Breast epithelium (tissue), 4 donors: ENCODE measurements at regions not wholly inside any gene's neighbourhood (a gene's known extent, or its start where the extent isn't known, plus 50 kb on each side); places are given as distances from the start of the nearest gene placed in this dataset.

Experiments
- DNase-seq, 2 donors: peaks; one replicate each; pipeline ENCODE4 v3.0.0-alpha.2; 2019; ENCODE audit warnings: low spot score in 2 of 2
- H3K27ac ChIP-seq, 2 donors: fragments of 200-600 bp; sonication (generic) in 1 of 2; one replicate each; pipeline ENCODE4 v1.5.1; 2016 to 2019; ENCODE audit warnings: mild to moderate bottlenecking in 1 of 2
- H3K27me3 ChIP-seq, 2 donors: fragments of 200-600 bp; sonication (generic) in 1 of 2; one replicate each; pipeline versions ENCODE4 v1.5.1 to v1.6.0; 2017 to 2019; ENCODE audit warnings: control low read depth in 1 of 2, mild to moderate bottlenecking in 1 of 2
- H3K36me3 ChIP-seq: fragments of 200-600 bp; one replicate; pipeline ENCODE4 v1.5.1; 2019
- H3K4me1 ChIP-seq, 2 donors: fragments of 200-600 bp; sonication (generic); one replicate each; pipeline ENCODE4 v1.5.1; 2016 to 2019; ENCODE audit warnings: control low read depth in 1 of 2
- H3K4me3 ChIP-seq, 3 donors: fragments of 200-600 bp; sonication (generic); 1 replicate in 2 of 3; 2 replicates in 1 of 3; pipeline ENCODE4 v1.5.1; 2016 to 2019; ENCODE audit warnings: mild to moderate bottlenecking in 3 of 3, moderate library complexity in 2 of 3
- H3K9me3 ChIP-seq, 2 donors: fragments of 200-600 bp; sonication (generic) in 1 of 2; one replicate each; pipeline ENCODE4 v1.5.1; 2016 to 2019; ENCODE audit warnings: control low read depth in 1 of 2
- POLR2A ChIP-seq: fragments of 450-650 bp; IDR thresholded peaks from one replicate; pipeline ENCODE4 v1.6.1; 2016; ENCODE audit warnings: antibody characterized with exemption, mild to moderate bottlenecking, moderate library complexity
- POLR2AphosphoS5 ChIP-seq, 3 donors: sonication (generic); formaldehyde crosslinking; IDR thresholded peaks; one replicate each; pipeline ENCODE4 v1.6.1; 2017; ENCODE audit warnings: antibody characterized with exemption in 3 of 3
- intact Hi-C: fragments of 100-400 bp; cut with DNase I; formaldehyde crosslinking; loops from one replicate; pipeline ENCODE4 v1.15.1; 2023; ENCODE audit warnings: low total_unique reads
- TF ChIP-seq, protein P1 (sequence below), 3 donors: fragments of 450-650 bp; IDR thresholded peaks; one replicate each; pipeline ENCODE4 v1.5.1; 2016 to 2017; ENCODE audit warnings: antibody characterized with exemption in 3 of 3, mild to moderate bottlenecking in 3 of 3, moderate library complexity in 3 of 3

DNA sequence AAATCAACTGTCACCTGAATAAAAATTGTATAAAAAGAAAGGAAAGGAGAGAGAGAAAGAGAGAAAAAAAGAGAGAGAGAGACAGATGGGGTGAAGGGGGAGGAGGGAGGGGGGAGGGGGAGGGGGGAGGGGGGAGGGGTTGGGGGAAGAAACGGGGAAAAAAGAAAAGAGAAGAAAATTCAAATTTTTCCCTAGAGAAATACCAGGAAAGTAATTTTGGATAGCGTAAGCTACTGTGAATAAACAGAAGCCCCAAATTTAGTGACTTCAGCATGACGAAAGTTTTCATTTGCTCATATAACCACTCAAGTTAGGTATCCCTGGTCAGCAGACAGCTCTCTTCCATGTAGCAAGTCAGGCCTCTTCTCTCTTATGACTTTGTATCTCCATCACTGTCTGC lies 289.4 kb upstream of the MYOCD start:
- intact Hi-C loops = no loop called here
- Histone ChIP-seq H3K4me1 (no peaks in the 10 kb centered on the region), H3K27ac (no peak overlapping the region), H3K36me3 (no peaks in the 10 kb centered on the region), H3K27me3 (no peaks in the 10 kb centered on the region), H3K9me3 (peaks cover 6 to 12% of the 10 kb centered on the region in 2 donors), H3K4me3 (no peak overlapping the region)
- DNase-seq = no peak
- no peak for TF ChIP-seq POLR2A
- TF ChIP-seq POLR2AphosphoS5 (IDR thresholded peaks at IDR 0.05) = no peak
- TF ChIP-seq, protein P1, sequence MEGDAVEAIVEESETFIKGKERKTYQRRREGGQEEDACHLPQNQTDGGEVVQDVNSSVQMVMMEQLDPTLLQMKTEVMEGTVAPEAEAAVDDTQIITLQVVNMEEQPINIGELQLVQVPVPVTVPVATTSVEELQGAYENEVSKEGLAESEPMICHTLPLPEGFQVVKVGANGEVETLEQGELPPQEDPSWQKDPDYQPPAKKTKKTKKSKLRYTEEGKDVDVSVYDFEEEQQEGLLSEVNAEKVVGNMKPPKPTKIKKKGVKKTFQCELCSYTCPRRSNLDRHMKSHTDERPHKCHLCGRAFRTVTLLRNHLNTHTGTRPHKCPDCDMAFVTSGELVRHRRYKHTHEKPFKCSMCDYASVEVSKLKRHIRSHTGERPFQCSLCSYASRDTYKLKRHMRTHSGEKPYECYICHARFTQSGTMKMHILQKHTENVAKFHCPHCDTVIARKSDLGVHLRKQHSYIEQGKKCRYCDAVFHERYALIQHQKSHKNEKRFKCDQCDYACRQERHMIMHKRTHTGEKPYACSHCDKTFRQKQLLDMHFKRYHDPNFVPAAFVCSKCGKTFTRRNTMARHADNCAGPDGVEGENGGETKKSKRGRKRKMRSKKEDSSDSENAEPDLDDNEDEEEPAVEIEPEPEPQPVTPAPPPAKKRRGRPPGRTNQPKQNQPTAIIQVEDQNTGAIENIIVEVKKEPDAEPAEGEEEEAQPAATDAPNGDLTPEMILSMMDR (IDR thresholded peaks at IDR 0.05) = no peak

DNA sequence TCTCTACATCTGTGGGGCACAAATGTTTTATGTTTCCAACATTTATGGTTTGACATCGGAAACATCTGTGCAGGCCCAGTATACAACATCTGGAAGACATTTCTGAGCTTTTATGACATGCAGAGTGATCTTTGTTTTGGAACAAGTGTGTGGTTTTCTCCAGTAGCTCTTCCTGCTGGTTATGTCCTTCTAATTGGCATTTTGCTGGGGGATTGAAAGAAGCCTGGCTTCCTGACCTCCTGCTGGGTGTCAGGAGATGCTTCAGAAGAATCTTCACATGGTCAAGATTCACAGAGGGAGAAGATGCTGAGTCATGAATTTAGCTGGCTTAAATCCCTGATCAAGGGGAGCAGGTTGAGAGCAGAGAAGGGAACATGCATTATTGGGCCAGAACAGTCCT lies 279.5 kb upstream of the MYOCD start:
- no peak for DNase-seq
- no peaks in the 10 kb centered on the region for H3K4me1 ChIP-seq
- intact Hi-C loops = no loop called here
- H3K27ac ChIP-seq = no peak overlapping the region
- H3K4me3 ChIP-seq = no peak overlapping the region
- no peaks in the 10 kb centered on the region for H3K27me3 ChIP-seq
- no peaks in the 10 kb centered on the region for H3K9me3 ChIP-seq
- TF ChIP-seq POLR2A = no peak
- TF ChIP-seq POLR2AphosphoS5 (IDR thresholded peaks at IDR 0.05) = no peak
- TF ChIP-seq, protein P1 (IDR thresholded peaks at IDR 0.05) = no peak
- H3K36me3 ChIP-seq = no peaks in the 10 kb centered on the region

DNA sequence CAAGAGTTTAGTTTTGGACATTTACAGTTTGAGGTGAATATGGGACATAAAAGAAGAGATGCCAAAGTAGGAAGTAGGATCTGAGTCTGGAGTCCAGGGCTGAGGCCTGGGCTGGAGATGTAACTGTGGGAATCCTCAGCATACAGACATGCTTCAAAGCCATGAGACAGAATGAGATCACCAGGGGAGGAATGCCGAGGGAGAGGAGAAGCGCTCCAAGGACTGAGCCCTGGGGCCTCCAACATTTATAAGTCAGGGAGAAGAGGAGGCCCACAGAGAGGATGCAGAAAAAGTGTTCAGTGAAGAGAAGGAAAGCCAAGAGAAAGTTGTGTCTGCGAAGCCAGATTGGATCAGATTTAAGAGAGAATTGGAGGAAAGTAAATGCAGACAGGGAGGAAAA lies 277.5 kb upstream of the MYOCD start:
- no peak overlapping the region for H3K4me3 ChIP-seq
- no peak overlapping the region for H3K27ac ChIP-seq
- no peaks in the 10 kb centered on the region for H3K27me3 ChIP-seq
- TF ChIP-seq POLR2A = no peak
- no peak for TF ChIP-seq POLR2AphosphoS5 (IDR thresholded peaks at IDR 0.05)
- TF ChIP-seq, protein P1 (IDR thresholded peaks at IDR 0.05) = no peak
- intact Hi-C loops = no loop called here
- H3K9me3 ChIP-seq = no peaks in the 10 kb centered on the region
- H3K4me1 ChIP-seq = no peaks in the 10 kb centered on the region
- no peaks in the 10 kb centered on the region for H3K36me3 ChIP-seq
- DNase-seq = no peak

DNA sequence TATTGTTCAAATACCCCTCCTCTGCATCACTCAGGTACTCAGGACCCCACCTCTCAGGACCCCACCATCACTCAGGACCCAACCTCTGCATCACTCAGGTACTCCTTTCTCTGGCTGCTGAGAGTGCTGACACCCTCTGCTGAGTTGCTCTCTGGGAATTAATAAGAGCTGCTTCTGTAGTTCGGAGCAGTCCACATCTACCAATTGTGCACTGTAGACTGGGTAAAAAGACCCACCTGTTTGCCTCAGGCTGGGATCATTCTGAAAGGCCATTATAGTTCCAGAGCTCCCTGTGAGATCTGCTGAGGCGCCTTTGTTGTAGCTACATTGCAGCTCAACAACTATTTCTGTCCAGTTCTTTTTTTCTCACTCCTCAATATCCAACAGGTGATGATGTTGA lies 276.3 kb upstream of the MYOCD start:
- no peaks in the 10 kb centered on the region for H3K4me1 ChIP-seq
- H3K9me3 ChIP-seq = no peaks in the 10 kb centered on the region
- TF ChIP-seq, protein P1 (IDR thresholded peaks at IDR 0.05) = no peak
- no peak for TF ChIP-seq POLR2A
- no peak for TF ChIP-seq POLR2AphosphoS5 (IDR thresholded peaks at IDR 0.05)
- no peak overlapping the region for H3K27ac ChIP-seq
- no peak for DNase-seq
- no peaks in the 10 kb centered on the region for H3K36me3 ChIP-seq
- no peak overlapping the region for H3K4me3 ChIP-seq
- intact Hi-C loops = no loop called here
- no peaks in the 10 kb centered on the region for H3K27me3 ChIP-seq

DNA sequence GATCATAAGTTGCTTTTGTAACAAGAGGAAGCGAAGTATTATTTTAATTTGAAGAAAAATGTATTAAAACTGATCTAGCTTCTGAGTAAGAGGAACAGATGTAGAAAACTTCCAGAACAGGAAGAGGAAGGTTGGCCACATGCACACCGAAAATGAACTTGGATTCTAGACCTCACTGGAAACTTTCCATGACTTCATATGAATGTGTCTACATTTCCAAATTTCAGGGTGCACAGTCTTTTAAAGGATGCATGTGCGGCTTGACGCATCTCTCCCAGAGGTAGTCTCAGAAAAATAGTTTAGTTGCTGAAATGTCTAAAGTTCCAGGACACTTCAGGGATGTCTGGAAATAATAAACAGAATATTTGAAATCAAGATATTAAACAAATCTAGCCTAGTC lies 275.1 kb upstream of the MYOCD start:
- Histone ChIP-seq H3K36me3 (no peaks in the 10 kb centered on the region), H3K27me3 (no peaks in the 10 kb centered on the region), H3K27ac (no peak overlapping the region), H3K4me3 (no peak overlapping the region), H3K9me3 (no peaks in the 10 kb centered on the region), H3K4me1 (no peaks in the 10 kb centered on the region)
- no peak for DNase-seq
- TF ChIP-seq POLR2AphosphoS5 (IDR thresholded peaks at IDR 0.05) (no peak), POLR2A (no peak)
- TF ChIP-seq, protein P1 (IDR thresholded peaks at IDR 0.05) = no peak
- intact Hi-C loops = no loop called here
